Tongue (tissue), 1 donor: ENCODE measurements at regions not wholly inside any gene's neighbourhood (a gene's known extent, or its start where the extent isn't known, plus 50 kb on each side); places are given as distances from the start of the nearest gene placed in this dataset.
"Not testable (repeated sequence)": the region's sequence is repeated elsewhere in the genome, so short reads cannot be mapped to it uniquely, and the experiment has no call there.

Experiments used
- DNase-seq: peaks from one replicate; pipeline ENCODE4 v3.0.0-alpha.2; 2015

GRCh38 chr1:80154176-80154575, 1147.6 kb upstream of the ADGRL4 start:
- DNase-seq = no peak

GRCh38 chr1:80153762-80154161, 1147.2 kb upstream of the ADGRL4 start:
- no peak for DNase-seq

- DNase-seq = no peak
Measured at GRCh38 chr1:80143361-80143760, 1136.8 kb upstream of the ADGRL4 start.

GRCh38 chr1:80137946-80138602, 1131.5 kb upstream of the ADGRL4 start:
- not testable (repeated sequence) for DNase-seq

- DNase-seq = no peak
Measured at GRCh38 chr1:80113168-80114038, 1106.9 kb upstream of the ADGRL4 start.

- no peak for DNase-seq
Measured at GRCh38 chr1:80101159-80101558, 1094.6 kb upstream of the ADGRL4 start.

GRCh38 chr1:80099713-80100112, 1093.2 kb upstream of the ADGRL4 start:
- no peak for DNase-seq

GRCh38 chr1:80085067-80085466, 1078.5 kb upstream of the ADGRL4 start:
- DNase-seq = no peak

- DNase-seq = no peak
Measured at GRCh38 chr1:80083892-80084291, 1077.4 kb upstream of the ADGRL4 start.

GRCh38 chr1:80076469-80076868, 1069.9 kb upstream of the ADGRL4 start:
- no peak for DNase-seq

- DNase-seq = no peak
Measured at GRCh38 chr1:80075351-80075750, 1068.8 kb upstream of the ADGRL4 start.

- DNase-seq = no peak
Measured at GRCh38 chr1:80072563-80072962, 1066.0 kb upstream of the ADGRL4 start.

- DNase-seq = no peak
Measured at GRCh38 chr1:80066060-80066459, 1059.5 kb upstream of the ADGRL4 start.

GRCh38 chr1:80064524-80064923, 1058.0 kb upstream of the ADGRL4 start:
- no peak for DNase-seq

- no peak for DNase-seq
Measured at GRCh38 chr1:80059940-80060339, 1053.4 kb upstream of the ADGRL4 start.

- DNase-seq = no peak
Measured at GRCh38 chr1:80056179-80056578, 1049.6 kb upstream of the ADGRL4 start.

- peak; percentile 40 for DNase-seq
Measured at GRCh38 chr1:80054129-80054528, 1047.6 kb upstream of the ADGRL4 start.

GRCh38 chr1:80053613-80054012, 1047.1 kb upstream of the ADGRL4 start:
- DNase-seq = no peak

- no peak for DNase-seq
Measured at GRCh38 chr1:80050523-80050922, 1044.0 kb upstream of the ADGRL4 start.

GRCh38 chr1:80050085-80050484, 1043.6 kb upstream of the ADGRL4 start:
- DNase-seq = no peak

- no peak for DNase-seq
Measured at GRCh38 chr1:80048716-80049115, 1042.2 kb upstream of the ADGRL4 start.

- no peak for DNase-seq
Measured at GRCh38 chr1:80047791-80048190, 1041.3 kb upstream of the ADGRL4 start.

GRCh38 chr1:80044662-80045061, 1038.1 kb upstream of the ADGRL4 start:
- DNase-seq = no peak
